Activated CD8-positive, alpha-beta memory T cell treated with anti-CD3 and anti-CD28 coated beads for 1 hour (primary cell): ENCODE measurements at regions not wholly inside any gene's neighbourhood (a gene's known extent, or its start where the extent isn't known, plus 50 kb on each side); places are given as distances from the start of the nearest gene placed in this dataset.

Source experiments
- DNase-seq, 2 donors: peaks; one replicate each; pipeline ENCODE4 v3.0.0-alpha.2; 2020; ENCODE audit warnings: low read depth in 1 of 2; ENCODE audit errors: extremely low read depth in 1 of 2

DNA sequence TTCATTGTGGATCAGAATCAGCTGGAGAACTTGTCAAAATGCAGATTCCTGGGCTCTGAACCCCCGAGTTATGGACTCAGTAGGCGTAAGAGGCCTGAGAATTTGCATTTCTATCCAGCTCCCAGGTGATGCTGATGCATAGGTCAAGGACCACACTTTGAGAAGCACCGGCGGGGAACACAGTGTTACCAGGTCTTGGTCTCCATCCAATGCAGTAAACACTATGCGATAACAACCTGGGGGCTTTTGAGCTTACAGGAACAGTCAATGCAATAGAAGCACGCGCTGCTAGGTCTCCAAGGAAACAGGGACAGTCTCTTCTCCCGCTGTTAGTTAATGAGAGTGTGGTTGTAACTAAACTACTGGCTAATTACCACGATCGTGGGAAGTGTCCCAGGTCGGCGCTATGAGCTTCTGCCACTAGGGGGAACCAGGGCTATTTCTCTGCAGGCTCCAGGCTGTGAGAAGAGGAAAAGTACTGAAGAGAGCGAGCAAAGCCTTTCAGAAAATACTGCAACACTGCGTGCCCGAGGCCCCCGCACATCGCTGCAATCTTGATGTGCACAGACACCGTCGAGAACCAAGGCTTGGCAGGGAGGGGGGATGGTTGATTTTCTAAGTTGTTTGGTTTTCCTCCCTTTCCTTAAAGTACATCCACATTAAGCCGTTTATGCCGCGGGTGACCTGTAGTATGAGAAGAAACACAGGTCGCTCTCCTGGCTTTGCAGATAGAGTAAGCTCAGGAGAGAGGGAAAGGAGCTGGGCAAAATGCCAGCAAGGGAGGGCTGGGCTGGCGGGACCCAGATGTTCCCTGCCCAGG is 52.0 kb upstream of the KCNA1 start:
- peak; percentile 10 to 52 for DNase-seq

DNA sequence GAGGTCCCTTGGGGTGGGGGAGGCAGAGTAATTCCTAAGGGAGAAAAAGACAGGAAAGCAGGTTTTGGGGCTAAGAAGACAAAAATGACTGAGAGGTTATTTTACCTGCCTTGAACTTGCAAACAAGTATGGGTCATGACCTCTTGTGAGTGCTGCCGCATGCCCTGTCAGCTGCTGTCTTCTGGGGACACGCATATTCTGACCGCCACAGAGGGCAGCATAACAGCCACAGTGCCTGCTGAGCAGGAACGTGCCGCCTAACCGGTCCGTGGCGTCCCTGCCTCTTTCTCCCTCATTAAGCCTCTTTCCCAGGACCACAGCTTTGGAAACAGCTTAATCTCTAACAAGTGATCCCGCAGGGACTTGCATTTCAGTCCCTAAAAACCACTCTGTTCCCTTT is 51.3 kb upstream of the KCNA1 start:
- no peak for DNase-seq

DNA sequence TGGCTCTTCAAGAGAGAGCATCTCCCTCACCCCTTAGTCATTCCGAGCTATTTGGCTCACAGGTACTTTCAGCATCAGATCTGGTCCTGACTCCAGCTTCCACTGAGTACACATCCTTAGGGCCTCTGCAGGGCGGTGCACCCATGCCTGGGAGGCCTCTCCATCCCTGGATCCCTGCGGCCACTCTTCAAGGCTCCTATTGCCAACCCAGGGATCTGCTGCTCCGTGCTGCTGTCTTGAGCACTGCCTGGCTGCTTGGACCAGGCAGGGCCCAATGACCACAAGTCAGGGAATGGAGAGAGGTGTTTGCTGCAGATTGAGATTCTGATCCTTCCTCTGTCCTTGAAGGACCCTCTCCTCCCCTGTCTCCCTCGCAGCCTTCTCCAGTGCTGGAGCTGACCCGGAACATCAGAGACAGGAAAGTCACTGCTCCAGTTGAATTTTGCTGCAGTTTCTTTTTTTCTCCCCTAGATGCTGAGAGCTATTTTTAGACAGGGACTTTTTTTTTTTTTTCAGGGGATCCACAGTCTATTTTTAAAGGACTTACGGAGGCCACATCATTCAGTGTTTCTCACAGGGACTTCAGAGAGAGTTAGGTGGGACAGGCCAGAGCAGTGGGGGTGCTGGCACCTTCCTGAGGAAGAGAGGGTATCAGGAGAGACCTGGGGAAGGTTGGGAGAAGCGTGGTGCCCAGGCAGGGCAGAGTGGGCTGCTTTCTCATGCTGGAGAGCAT is 50.1 kb upstream of the KCNA1 start:
- no peak for DNase-seq
